ENCODE measurements at regions not wholly inside any gene's neighbourhood (a gene's known extent, or its start where the extent isn't known, plus 50 kb on each side); places are given as distances from the start of the nearest gene placed in this dataset.

DNA sequence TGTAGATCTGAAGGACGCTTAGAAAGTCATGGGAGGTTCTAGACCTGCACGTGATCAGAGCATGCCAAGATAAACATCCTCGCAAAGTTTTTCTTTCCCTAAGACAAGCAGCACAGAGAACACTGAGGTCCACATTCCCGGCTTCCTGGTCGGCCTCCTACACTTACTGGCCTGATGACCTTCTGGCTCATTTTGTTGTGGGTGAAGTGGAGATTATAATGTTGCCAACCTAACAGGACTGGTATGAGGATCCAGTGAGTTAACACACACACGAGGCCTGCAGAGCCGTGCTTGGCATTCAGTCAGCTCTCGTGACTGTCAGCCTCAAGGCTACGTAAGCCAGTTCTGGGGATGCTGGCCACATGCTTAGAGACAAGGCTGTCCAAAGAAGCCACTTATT is 186.0 kb downstream of the TENT4A start:
- Histone ChIP-seq H3K36me3 (replicated peaks in 1 of 2; ENCODE audit: control insufficient read depth in 1 of 2, insufficient read depth in 2 of 2, low read length in 2 of 2) (no peaks in the 10 kb centered on the region), H3K9me3 (replicated peaks in 1 of 2; ENCODE audit: control insufficient read depth in 1 of 2, insufficient read depth in 1 of 2, low read length in 2 of 2) (peaks cover 0 to 6% of the 10 kb centered on the region in 2 donors), H4K20me1 (ENCODE audit: insufficient read depth, low read length) (no peaks in the 10 kb centered on the region), H3K27me3 (ENCODE audit: control insufficient read depth in 2 of 2, insufficient read depth in 2 of 2, low read length in 2 of 2) (no peaks in the 10 kb centered on the region), H3K27ac (ENCODE audit: low read depth in 1 of 2, low read length in 2 of 2) (no peak overlapping the region), H3K79me2 (ENCODE audit: insufficient read depth, low read length) (no peaks in the 10 kb centered on the region), H3K9ac (ENCODE audit: insufficient read depth, low read length, poor library complexity, severe bottlenecking) (no peak overlapping the region), H3K4me1 (ENCODE audit: control insufficient read depth in 1 of 2, insufficient read depth in 2 of 2, low read length in 2 of 2) (no peaks in the 10 kb centered on the region), H3K4me3 (replicated peaks in 1 of 3; ENCODE audit: low read depth in 2 of 3, low read length in 3 of 3) (no peak overlapping the region), H2AFZ (ENCODE audit: insufficient read depth, low read depth, low read length, poor library complexity, severe bottlenecking) (no peak overlapping the region), H3K4me2 (replicated peaks; ENCODE audit: extremely low read depth, low read length, poor library complexity, severe bottlenecking) (no peak overlapping the region)
- no peak overlapping the region for H3K4me3 Mint-ChIP-seq
- intact Hi-C loops (cut with micrococcal nuclease): no loop called here
- peaks cover 0 to 3% (median 0%) of the 10 kb centered on the region in 3 donors for H3K27me3 Mint-ChIP-seq (ENCODE audit: low read depth in 3 of 3)
- no peak overlapping the region for H3K27ac Mint-ChIP-seq
- H3K36me3 Mint-ChIP-seq: no peaks in the 10 kb centered on the region
- no peak for DNase-seq
- H3K4me1 Mint-ChIP-seq: no peaks in the 10 kb centered on the region
- TF ChIP-seq CTCF (IDR thresholded peaks at IDR 0.05): no peak
- peaks cover 0 to 8% (median 4%) of the 10 kb centered on the region in 7 donors for H3K9me3 Mint-ChIP-seq
- 83% methylated on average over 7 of the region's 9 CpGs for WGBS (ENCODE audit: insufficient coverage)

DNA sequence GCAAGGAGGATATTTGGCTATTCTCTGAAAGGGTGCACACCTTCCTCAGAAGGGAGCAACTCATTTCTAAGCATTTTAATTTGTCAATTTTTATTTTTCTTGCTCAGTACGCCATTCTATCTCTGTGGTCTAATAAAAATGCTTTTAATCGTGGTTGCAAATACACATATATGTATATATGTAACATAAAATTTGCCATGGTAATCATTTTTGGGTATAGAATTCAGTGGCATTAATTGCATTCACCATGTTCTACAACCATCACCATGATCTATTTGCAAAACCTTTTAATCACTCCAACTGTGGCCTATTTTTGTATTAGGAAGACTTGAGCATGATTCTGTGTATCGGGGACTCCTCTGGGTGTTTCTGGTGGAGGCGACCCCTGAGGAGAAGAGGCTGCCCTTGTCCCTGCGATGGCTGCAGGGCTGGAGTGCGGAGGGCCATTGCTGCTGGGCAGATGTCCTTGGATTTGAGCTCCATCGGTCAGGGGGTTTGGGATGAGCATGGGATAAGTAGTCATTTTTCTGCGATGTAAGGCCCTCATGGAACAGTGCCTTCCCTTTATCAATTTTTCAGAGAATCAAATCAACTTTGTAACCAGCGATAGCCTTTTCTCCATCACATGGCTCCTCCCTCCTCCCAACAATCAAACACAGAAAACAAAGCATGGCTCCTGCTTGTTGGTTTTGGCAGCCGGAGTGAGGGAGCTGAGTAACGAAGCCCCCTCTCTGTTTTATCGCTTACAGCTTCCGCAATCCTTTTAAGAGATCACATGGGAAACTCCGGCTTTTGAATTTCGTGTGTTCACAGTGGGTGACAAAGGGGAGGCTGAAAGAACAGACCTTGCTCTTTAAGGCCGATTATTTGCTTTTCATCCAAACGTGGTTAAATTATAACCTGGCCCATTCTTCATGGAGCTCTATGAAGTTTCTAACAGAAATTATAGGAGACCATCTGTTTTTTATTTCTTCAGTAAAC is 187.3 kb downstream of the TENT4A start:
- H3K36me3 Mint-ChIP-seq: no peaks in the 10 kb centered on the region
- Histone ChIP-seq H3K4me3 (replicated peaks in 1 of 3; ENCODE audit: low read depth in 2 of 3, low read length in 3 of 3) (no peak overlapping the region), H3K4me1 (ENCODE audit: control insufficient read depth in 1 of 2, insufficient read depth in 2 of 2, low read length in 2 of 2) (no peaks in the 10 kb centered on the region), H3K27ac (ENCODE audit: low read depth in 1 of 2, low read length in 2 of 2) (no peak overlapping the region), H2AFZ (ENCODE audit: insufficient read depth, low read depth, low read length, poor library complexity, severe bottlenecking) (no peak overlapping the region), H3K36me3 (replicated peaks in 1 of 2; ENCODE audit: control insufficient read depth in 1 of 2, insufficient read depth in 2 of 2, low read length in 2 of 2) (no peaks in the 10 kb centered on the region), H4K20me1 (ENCODE audit: insufficient read depth, low read length) (no peaks in the 10 kb centered on the region), H3K9ac (ENCODE audit: insufficient read depth, low read length, poor library complexity, severe bottlenecking) (no peak overlapping the region), H3K9me3 (replicated peaks in 1 of 2; ENCODE audit: control insufficient read depth in 1 of 2, insufficient read depth in 1 of 2, low read length in 2 of 2) (peaks cover 0 to 8% of the 10 kb centered on the region in 2 donors), H3K79me2 (ENCODE audit: insufficient read depth, low read length) (no peaks in the 10 kb centered on the region), H3K27me3 (ENCODE audit: control insufficient read depth in 2 of 2, insufficient read depth in 2 of 2, low read length in 2 of 2) (no peaks in the 10 kb centered on the region), H3K4me2 (replicated peaks; ENCODE audit: extremely low read depth, low read length, poor library complexity, severe bottlenecking) (no peak overlapping the region)
- H3K4me3 Mint-ChIP-seq: no peak overlapping the region
- no peak overlapping the region for H3K27ac Mint-ChIP-seq
- DNase-seq: no peak
- peaks cover 0 to 3% (median 0%) of the 10 kb centered on the region in 3 donors for H3K27me3 Mint-ChIP-seq (ENCODE audit: low read depth in 3 of 3)
- H3K9me3 Mint-ChIP-seq: peaks cover 0 to 7% (median 4%) of the 10 kb centered on the region in 7 donors
- intact Hi-C loops (cut with micrococcal nuclease): no loop called here
- no peak for TF ChIP-seq CTCF (IDR thresholded peaks at IDR 0.05)
- 95% methylated on average over 5 of the region's 17 CpGs for WGBS (ENCODE audit: insufficient coverage)
- H3K4me1 Mint-ChIP-seq: no peaks in the 10 kb centered on the region
